ENCODE measurements at regions not wholly inside any gene's neighbourhood (a gene's known extent, or its start where the extent isn't known, plus 50 kb on each side); places are given as distances from the start of the nearest gene placed in this dataset.

GRCh38 chr13:40346592-40346991 is 319.8 kb downstream of the FOXO1 start:
- H3K27ac ChIP-seq = no peak overlapping the region
- TF ChIP-seq CTCF (conservative IDR thresholded peaks at IDR 0.05) = no peak

- no peak for TF ChIP-seq CTCF (conservative IDR thresholded peaks at IDR 0.05)
- H3K27ac ChIP-seq = no peak overlapping the region
Observed at GRCh38 chr13:40348096-40348679, 318.3 kb downstream of the FOXO1 start.

- H3K27ac ChIP-seq = no peak overlapping the region
- no peak for TF ChIP-seq CTCF (conservative IDR thresholded peaks at IDR 0.05)
Observed at GRCh38 chr13:40350283-40350992, 316.0 kb downstream of the FOXO1 start.

- TF ChIP-seq CTCF (conservative IDR thresholded peaks at IDR 0.05) = no peak
- no peak overlapping the region for H3K27ac ChIP-seq
Observed at GRCh38 chr13:40351537-40352379, 314.7 kb downstream of the FOXO1 start.

- no peak for TF ChIP-seq CTCF (conservative IDR thresholded peaks at IDR 0.05)
- no peak overlapping the region for H3K27ac ChIP-seq
Observed at GRCh38 chr13:40352380-40352778, 314.1 kb downstream of the FOXO1 start.

GRCh38 chr13:40352802-40353562 is 313.5 kb downstream of the FOXO1 start:
- no peak overlapping the region for H3K27ac ChIP-seq
- no peak for TF ChIP-seq CTCF (conservative IDR thresholded peaks at IDR 0.05)

Measured in VCaP (cell line).